D341Med (cell line): ENCODE measurements at regions not wholly inside any gene's neighbourhood (a gene's known extent, or its start where the extent isn't known, plus 50 kb on each side); places are given as distances from the start of the nearest gene placed in this dataset.

ENCODE experiments used
- DNase-seq: peaks from one replicate; pipeline ENCODE4 v3.0.0; 2012; ENCODE audit warnings: low spot score

GRCh38 chr5:17761326-17761725, 127.1 kb downstream of the TAF11L14 start:
- no peak for DNase-seq

GRCh38 chr5:17763301-17763700, 129.0 kb downstream of the TAF11L14 start:
- DNase-seq, result no peak

- no peak for DNase-seq
Observed at GRCh38 chr5:17766031-17766430, 131.8 kb downstream of the TAF11L14 start.

DNA sequence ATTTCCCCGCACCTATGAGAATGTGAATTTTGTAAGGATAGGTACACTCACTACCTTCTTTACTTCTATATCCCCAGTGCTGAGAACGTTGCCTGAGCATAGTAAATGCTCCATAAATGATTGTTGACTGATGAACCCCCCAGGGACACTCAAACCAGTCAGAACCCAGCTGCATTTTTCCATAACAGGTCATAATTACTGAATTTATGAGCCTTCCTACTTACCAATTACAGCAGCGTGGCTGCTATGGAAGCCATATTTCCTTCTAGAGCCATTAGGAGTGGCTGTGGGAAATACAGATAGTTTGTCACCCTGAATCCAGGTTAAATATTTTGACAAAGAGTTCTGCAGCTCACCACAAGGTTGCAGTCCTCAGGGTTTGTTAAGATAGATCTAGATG, 135.0 kb downstream of the TAF11L14 start:
- no peak for DNase-seq

GRCh38 chr5:17772232-17772631, 138.0 kb downstream of the TAF11L14 start:
- DNase-seq, result no peak

DNA sequence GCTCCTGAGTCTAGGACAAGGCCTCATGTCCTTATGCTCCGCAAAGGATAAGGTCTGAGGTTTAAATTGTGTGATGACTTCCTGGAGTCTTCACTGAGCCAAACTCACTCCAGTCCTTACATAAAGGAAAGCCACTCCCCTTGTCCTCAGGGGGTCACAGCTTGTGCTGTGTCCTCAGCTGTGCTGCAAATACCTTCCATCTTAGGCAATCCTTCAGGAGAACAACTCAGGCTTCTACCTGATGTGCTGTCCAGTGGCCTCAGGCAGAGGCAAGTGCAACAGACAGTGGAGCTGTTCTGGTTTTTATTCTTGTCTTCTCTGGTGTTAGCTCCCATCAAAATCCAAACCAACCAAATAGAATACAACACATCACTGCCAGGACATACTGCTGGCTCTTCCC, 151.5 kb downstream of the TAF11L14 start:
- DNase-seq, result no peak

GRCh38 chr5:17788351-17788750, 154.1 kb downstream of the TAF11L14 start:
- DNase-seq, result no peak

DNA sequence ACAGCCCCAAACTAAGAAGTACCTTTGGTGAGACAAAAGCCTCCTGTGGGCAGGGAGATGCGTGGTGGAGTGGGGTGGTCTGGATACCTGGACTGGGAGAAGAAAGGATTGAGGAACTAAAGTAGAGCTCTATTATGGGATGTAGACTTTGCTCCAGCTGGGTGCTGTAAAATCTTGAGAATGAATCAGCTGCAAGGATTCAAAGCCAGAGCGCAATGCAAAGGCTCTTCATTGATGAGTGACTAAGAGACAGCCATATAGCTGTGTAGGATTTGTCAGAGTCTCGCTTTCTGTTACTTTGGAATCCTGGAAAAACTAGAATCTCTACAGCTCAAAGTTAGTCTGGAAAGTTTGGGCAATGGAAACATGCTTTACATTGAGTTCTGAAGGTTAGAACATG, 159.9 kb downstream of the TAF11L14 start:
- DNase-seq, result no peak

GRCh38 chr5:17794815-17795214, 160.6 kb downstream of the TAF11L14 start:
- no peak for DNase-seq

DNA sequence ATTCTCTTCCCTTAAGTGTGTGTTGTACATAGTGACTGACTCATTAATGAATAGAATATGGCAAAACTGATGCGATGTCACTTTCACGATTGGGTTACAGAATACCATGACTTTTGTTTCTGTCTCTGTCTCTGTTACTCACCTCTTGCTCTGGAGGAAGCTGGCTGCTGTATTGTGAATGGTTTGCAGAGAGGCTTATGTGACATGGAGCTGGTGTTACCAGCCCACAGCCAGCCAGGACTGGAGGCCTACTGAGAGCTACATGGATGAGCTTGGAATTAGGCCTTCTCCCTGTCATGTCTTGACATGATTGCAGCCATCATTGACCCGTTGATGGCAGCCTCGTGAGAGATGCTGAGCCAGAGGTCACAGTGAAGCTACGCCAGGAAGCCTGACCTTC, 161.9 kb downstream of the TAF11L14 start:
- no peak for DNase-seq

DNA sequence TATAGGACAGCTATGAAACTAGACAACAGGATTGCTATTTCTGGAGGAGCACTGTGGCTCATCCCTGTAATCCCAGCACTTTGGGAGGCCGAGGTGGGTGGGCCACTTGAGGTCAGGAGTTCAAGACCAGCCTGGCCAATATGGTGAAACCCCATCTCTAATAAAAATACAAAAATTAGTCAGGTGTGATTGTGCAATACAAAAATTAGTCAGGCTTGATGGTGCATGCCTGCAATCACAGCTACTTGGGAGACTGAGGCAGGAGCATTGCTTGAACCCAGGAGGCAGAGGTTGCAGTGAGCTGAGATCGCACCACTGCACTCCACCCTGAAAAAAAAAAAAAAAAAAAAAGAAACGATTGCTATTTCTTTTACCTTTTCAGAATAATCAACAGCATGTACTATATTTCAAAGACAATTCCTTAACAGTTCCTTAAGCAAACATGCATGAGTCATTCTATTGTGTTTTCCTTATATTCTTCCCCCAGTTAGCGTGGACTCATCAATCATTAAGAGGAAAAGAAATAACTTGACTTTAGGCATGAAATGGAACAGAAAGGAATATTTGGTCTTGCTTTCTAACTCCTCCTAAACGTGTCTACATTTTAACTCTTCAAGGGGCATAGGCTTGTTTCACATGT, 162.6 kb downstream of the TAF11L14 start:
- DNase-seq, result no peak

DNA sequence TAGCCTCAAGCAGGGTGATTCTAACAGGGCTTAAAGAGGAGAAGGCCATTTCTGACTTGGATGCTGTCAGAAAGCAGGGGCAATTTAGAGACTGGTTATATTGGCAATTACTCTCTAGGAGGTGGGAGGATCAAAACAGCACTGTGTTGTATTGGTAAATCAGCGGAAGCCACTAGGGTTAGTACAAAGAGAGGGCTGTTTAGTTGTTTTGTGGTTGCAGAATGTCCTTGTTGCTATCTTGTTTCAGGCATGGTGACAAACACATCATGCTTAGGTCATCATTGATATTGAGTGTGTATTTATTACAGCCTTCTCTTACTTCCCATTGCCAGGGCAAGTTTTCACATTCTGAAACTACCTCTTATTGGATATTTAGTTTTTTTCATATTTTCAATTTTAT, 165.3 kb downstream of the TAF11L14 start:
- DNase-seq, result no peak

GRCh38 chr5:17801595-17801994, 167.3 kb downstream of the TAF11L14 start:
- DNase-seq, result no peak

GRCh38 chr5:17802256-17802655, 168.0 kb downstream of the TAF11L14 start:
- DNase-seq, result no peak

DNA sequence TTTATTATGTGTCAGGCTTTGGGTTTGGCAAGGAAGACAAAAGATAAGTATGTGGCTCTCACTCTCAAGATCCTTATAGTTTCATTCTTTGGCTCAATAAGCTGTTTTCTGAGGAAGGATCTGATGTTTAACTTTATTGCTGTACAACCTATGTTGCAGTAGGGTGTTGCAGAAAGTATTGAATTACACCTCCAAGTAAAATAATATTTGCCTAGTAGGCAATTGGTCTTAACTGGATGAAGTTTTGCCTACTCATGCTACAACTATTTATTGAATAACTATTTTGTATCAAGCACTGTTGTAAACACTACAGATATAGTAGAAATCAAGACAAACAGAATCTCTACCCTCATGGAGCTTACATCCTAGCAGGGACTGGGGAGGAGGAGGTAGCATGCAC, 169.7 kb downstream of the TAF11L14 start:
- no peak for DNase-seq

DNA sequence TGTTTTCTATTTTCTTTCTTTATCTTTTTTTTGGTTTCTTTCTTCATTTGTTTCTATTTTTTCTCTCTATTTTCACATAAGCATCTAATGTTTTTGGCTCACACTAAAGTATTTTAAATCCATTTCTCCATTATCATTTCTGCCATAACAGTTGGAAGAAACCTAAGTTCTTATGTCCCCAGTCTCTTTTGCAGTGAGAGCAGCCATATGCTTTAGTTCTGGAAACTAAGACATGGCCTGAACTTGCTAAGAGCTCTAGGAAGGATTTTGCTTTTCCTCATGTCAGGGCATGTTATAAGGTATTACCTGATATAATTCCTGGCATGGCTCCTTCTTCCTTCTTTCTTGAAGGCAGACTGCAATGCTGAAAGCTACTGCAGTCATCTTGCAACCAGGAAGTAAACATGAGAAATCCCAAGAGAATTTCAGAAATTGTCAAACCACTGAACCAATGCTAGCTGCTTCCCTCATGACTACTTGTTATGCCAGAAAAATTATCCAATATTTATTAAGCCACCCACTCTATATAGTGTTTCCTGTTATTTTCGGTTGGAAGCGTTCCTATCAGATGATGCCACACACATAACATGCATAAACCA, 171.1 kb downstream of the TAF11L14 start:
- no peak for DNase-seq

DNA sequence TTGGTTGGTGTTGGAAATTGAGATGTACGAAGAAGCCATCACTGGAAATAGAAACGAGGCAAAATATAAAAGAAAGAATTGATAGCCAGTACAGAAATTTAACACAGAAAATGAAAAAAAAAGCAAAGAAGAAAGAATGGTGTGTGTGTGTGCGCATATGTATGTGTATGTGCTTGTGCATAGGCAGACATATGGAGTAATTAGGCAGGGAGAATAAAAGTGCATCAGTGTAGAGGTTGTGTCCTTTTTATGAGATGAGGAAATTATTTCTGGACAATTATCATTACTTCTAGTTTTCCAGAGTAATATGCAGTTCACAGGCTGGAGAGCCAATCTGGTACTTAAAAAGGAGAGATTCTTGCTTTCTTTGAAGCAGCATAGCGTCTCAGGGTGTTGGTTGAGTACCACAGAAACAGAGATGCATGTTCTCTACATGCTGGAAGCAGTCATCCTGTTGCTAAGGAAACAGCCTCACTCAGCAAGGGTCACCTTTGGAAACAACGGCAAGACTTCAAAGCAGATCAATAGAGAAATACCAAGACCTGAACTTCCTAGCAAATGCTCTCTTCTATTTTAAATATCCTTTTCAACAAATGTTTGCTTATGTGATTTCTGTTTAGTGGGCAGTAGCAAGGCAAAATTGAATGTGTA, 172.7 kb downstream of the TAF11L14 start:
- no peak for DNase-seq

GRCh38 chr5:17808566-17808965, 174.3 kb downstream of the TAF11L14 start:
- DNase-seq, result no peak

DNA sequence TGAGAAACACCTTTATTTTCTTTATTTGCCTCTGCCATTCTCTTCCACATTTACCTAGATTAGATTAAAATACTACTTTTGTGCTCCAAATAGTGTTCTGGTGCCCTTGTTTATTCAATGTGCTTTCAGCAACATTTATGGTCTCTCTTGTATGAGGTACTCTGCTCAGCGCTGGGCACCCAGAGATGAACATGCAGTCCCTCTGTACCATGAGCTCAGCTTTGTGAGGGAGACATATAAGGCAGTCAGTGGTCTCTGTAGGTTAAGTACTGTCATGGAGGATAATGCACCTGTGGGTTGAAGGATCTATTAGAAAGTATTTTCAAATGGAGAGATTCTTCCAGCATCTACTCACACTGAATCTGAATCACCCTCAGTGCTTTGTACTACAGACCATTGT, 176.5 kb downstream of the TAF11L14 start:
- no peak for DNase-seq

- DNase-seq, result no peak
Observed at GRCh38 chr5:17813214-17813613, 179.0 kb downstream of the TAF11L14 start.

DNA sequence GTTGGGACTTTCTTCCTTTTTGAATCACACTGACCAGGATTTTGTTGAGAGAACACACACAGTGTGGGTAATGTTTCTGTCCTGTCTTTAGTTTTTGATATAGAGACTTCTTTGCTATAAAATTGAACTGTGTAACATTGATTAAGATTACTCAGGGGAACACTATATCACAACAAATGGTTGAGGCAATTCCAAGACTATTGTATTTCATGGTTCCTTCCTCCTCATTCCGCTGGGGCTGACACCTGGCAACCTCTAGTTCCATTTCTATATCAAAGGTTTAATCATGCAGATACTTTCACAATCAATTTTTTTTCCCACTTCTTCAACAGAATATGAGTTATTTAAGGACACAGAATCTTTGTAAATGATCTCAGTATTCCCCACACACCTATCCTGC, 182.2 kb downstream of the TAF11L14 start:
- DNase-seq, result no peak

DNA sequence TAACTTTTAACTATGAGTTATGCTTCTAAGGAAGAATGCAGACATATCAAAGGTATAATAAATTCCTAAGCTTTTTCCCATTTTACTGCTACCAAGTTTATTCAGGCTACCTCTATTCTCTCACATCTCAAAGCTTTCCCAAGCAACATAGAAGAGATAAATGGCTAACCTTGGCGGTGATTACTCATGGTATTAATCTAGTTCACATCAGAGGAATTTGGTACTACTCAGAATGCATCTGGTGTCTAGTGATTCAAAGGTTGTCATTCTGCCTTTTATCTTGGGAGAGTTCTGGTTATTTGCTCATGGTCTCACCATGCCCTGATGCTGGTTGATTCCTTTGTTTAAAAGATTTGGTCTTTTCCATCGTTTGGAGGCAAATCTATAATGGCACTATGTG, 182.7 kb downstream of the TAF11L14 start:
- no peak for DNase-seq

DNA sequence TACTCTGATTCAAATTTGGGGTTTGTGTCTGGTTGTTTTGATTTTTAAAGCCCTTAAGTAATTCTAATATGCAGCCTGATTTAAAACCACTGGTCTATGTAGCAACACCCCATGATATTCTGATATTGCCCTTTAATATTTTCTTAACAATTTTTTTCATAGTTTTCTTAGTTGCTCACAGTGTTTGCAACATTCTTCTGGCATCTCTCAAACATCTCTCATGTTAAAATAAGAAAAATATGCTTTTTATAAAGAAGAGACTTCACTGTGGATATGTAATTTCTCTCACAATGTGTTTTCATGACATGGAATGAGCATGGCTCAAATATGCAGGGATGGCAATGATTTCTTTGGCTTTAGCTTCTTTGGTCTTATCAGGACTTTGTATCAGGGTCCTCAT, 183.7 kb downstream of the TAF11L14 start:
- DNase-seq, result no peak

DNA sequence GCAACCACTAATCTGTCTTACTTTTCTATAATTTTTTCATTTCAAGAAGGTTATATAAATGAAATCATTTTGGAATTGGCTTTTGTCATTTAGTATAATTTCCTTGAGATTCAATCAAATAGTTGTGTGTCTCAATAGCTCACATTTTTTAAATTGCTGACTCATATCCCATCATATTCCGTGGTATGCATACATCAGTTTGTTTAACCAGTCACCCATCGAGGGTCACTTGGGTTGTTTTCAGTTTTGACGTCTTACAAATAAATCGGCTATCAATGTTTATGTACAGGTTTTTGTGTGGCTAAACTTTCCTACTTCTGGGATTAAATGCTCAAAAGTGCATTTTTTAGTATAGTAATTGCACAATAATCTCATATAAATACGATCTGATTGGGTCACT, 185.5 kb downstream of the TAF11L14 start:
- no peak for DNase-seq
